Stomach (tissue), 8 donors: ENCODE measurements at regions not wholly inside any gene's neighbourhood (a gene's known extent, or its start where the extent isn't known, plus 50 kb on each side); places are given as distances from the start of the nearest gene placed in this dataset.

ENCODE experiments used
- DNase-seq, 2 donors: peaks; one replicate each; pipeline versions ENCODE4 v3.0.0 to v3.0.0-alpha.2; 2013 to 2019
- H3K27ac ChIP-seq, 5 donors: fragments of 200-600 bp in 4 of 5; sonication (generic) in 4 of 5; one replicate each; pipeline ENCODE4 v1.5.1; 2013 to 2019; ENCODE audit warnings: mild to moderate bottlenecking in 1 of 5, moderate library complexity in 1 of 5
- H3K27me3 ChIP-seq, 3 donors: fragments of 200-600 bp; sonication (generic); one replicate each; pipeline ENCODE4 v1.5.1; 2017 to 2019; ENCODE audit warnings: mixed run types in 1 of 3
- H3K36me3 ChIP-seq, 4 donors: fragments of 200-600 bp; sonication (generic); 1 replicate in 3 of 4; 2 replicates in 1 of 4; pipeline ENCODE4 v1.5.1; 2016 to 2019
- H3K4me1 ChIP-seq, 4 donors: fragments of 200-600 bp; sonication (generic); one replicate each; pipeline ENCODE4 v1.5.1; 2016 to 2019
- H3K4me3 ChIP-seq, 4 donors: fragments of 200-600 bp; sonication (generic) in 3 of 4; one replicate each; pipeline ENCODE4 v1.5.1; 2016 to 2019; ENCODE audit warnings: mild to moderate bottlenecking in 1 of 4
- H3K9me3 ChIP-seq, 4 donors: fragments of 200-600 bp; sonication (generic); one replicate each; pipeline ENCODE4 v1.5.1; 2016 to 2019
- CTCF ChIP-seq, 7 experiments: fragments of 450-650 bp in 4 of 7; fragments of 200-600 bp in 3 of 7; sonication (generic) in 3 of 7; IDR thresholded peaks; one replicate each; pipeline ENCODE4 v1.5.1; 2016 to 2019; ENCODE audit warnings: antibody characterized with exemption in 7 of 7, control low read depth in 2 of 7, mild to moderate bottlenecking in 1 of 7
- EP300 ChIP-seq: sonication (generic); formaldehyde crosslinking; IDR thresholded peaks from one replicate; pipeline ENCODE4 v1.6.1; 2017; ENCODE audit warnings: antibody characterized with exemption
- POLR2A ChIP-seq, 4 donors: fragments of 450-650 bp; IDR thresholded peaks; one replicate each; pipeline ENCODE4 v1.6.1; 2016; ENCODE audit warnings: antibody characterized with exemption in 4 of 4, control low read depth in 2 of 4, mild to moderate bottlenecking in 1 of 4, moderate library complexity in 1 of 4
- POLR2AphosphoS5 ChIP-seq, 3 donors: sonication (generic); formaldehyde crosslinking; IDR thresholded peaks; one replicate each; pipeline ENCODE4 v1.6.1; 2016; ENCODE audit warnings: antibody characterized with exemption in 3 of 3
- WGBS, 5 donors: extraction: QIAGEN DNeasy Blood & Tissue Kit in 3 of 5; methylation state at CpG; one replicate each; pipeline versions ENCODE4 v1.1.5 to v1.1.7; 2013 to 2018; 5-methylcytosine and 5-hydroxymethylcytosine counted together
- intact Hi-C: fragments of 100-400 bp; cut with DNase I; formaldehyde crosslinking; loops from one replicate; pipeline ENCODE4 v1.15.1; 2023; ENCODE audit warnings: low total_unique reads
- donor health status: healthy with polysubstance abuse.
- donor health status: Bipolar disorder and iron deficiency.
- donor health status: healthy.

DNA sequence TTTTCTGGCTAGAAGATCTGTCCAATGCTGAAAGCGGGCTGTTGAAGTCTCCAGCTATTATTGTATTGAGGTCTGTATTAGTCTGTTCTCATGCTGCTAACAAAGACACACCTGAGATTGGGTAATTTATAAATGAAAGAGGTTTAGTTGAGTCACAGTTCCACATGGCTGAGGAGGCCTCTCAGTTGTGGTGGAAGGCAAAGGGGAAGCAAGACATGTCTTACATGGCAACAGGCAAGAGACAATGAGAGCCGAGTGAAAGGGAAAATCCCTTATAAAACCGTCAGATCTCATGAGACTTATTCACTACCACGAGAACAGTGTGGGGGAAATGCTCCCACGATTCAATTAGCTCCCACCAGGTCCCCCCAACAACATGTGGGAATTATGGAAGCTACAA is 980.4 kb downstream of the SLITRK5 start:
- no peak for DNase-seq
- Histone ChIP-seq H3K4me3 (no peak overlapping the region), H3K27me3 (no peaks in the 10 kb centered on the region), H3K9me3 (peaks cover 0 to 12% (median 4%) of the 10 kb centered on the region in 4 donors), H3K27ac (no peak overlapping the region), H3K4me1 (no peaks in the 10 kb centered on the region), H3K36me3 (no peaks in the 10 kb centered on the region)
- intact Hi-C loops: no loop called here
- no peak for TF ChIP-seq EP300
- TF ChIP-seq POLR2AphosphoS5 (IDR thresholded peaks at IDR 0.05): no peak
- 84 to 91% (median 87%) methylated on average over 5 of the region's 5 CpGs for WGBS, 5 donors

DNA sequence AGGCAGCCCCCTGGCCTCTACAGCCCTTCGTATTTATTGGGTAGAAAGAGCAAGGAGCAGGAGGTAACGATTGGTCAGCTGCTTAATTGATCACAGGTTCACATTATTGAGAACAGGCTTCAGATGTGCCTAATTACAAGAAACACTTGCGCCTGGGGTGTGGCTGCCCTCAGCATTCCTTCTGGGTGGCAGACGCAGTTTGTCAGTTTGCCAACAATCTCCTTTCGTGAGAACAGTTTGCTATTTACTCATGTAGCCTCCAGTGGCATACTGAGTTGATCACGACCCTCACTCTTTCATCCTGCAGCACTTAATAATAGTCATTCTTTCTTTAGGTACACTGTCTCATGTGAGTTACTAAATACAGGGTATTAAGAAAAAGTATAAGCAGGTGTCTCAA is 985.6 kb downstream of the SLITRK5 start:
- peak in 1 of 2 donors; percentile 9 for DNase-seq
- no peak overlapping the region for H3K4me3 ChIP-seq
- 27 to 48% (median 45%) methylated on average over 6 of the region's 6 CpGs for WGBS, 5 donors
- TF ChIP-seq CTCF (IDR thresholded peaks at IDR 0.05) (no peak), POLR2A (IDR thresholded peaks at IDR 0.05) (no peak), POLR2AphosphoS5 (IDR thresholded peaks at IDR 0.05) (no peak), EP300 (no peak)
- peaks cover 0 to 8% (median 3%) of the 10 kb centered on the region in 4 donors for H3K9me3 ChIP-seq
- H3K27me3 ChIP-seq: no peaks in the 10 kb centered on the region
- H3K27ac ChIP-seq: no peak overlapping the region
- no peaks in the 10 kb centered on the region for H3K4me1 ChIP-seq
- H3K36me3 ChIP-seq: no peaks in the 10 kb centered on the region
- intact Hi-C loops: no loop called here

DNA sequence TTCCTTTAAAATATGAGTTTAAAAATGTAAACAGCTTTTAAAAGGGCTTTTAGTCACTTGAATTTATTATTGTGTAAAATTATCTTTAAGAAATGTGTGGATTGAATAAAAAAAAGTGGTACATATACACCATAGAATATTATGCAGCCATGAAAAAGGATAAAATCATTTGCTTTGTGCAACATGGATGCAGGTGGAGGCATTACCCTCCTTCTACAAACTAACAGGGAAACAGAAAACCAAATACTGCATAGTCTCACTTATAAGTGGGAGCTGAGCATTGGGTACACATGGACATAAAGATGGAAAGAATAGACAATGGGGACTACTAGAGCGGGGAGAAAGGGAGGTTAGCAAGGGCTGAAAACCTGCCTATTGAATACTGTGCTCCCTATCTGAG is 999.3 kb downstream of the SLITRK5 start:
- Histone ChIP-seq H3K27me3 (no peaks in the 10 kb centered on the region), H3K9me3 (peaks cover 0 to 4% (median 0%) of the 10 kb centered on the region in 4 donors), H3K4me3 (no peak overlapping the region), H3K27ac (no peak overlapping the region), H3K36me3 (no peaks in the 10 kb centered on the region), H3K4me1 (no peaks in the 10 kb centered on the region)
- WGBS, 5 donors: 81 to 95% (median 90%) methylated on average over 1 of the region's 1 CpG
- TF ChIP-seq POLR2AphosphoS5 (IDR thresholded peaks at IDR 0.05): no peak
- no peak for TF ChIP-seq CTCF (IDR thresholded peaks at IDR 0.05)
- TF ChIP-seq EP300: no peak
- no peak for TF ChIP-seq POLR2A (IDR thresholded peaks at IDR 0.05)
- no peak for DNase-seq
- intact Hi-C loops: no loop called here

DNA sequence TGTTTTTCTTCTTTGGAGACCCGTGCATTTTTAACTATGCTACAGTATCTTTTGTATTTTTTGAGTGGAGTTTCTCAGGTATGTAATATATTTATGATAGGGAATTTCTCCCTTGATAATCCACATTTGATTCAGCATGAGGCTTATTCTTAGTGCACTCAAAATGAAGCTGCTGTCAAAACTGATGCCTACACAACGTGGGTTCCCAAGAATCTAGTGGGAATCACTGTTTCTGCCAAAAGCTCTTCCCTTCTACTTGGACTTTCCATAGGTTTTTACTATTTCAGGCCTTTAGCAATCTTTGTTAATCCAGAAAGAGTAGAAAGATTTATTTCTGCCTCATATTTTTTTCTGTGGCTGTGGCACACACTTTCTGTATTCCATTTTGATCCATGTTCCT is 1003.7 kb downstream of the SLITRK5 start:
- Histone ChIP-seq H3K4me3 (no peak overlapping the region), H3K27ac (no peak overlapping the region), H3K9me3 (peaks cover 0 to 4% (median 0%) of the 10 kb centered on the region in 4 donors), H3K36me3 (no peaks in the 10 kb centered on the region), H3K27me3 (no peaks in the 10 kb centered on the region), H3K4me1 (no peaks in the 10 kb centered on the region)
- WGBS, 5 donors: 67 to 82% (median 70%) methylated on average over 2 of the region's 2 CpGs
- no peak for DNase-seq
- intact Hi-C loops: no loop called here
- TF ChIP-seq EP300: no peak
- no peak for TF ChIP-seq CTCF (IDR thresholded peaks at IDR 0.05)
- TF ChIP-seq POLR2A (IDR thresholded peaks at IDR 0.05): no peak
- no peak for TF ChIP-seq POLR2AphosphoS5 (IDR thresholded peaks at IDR 0.05)

DNA sequence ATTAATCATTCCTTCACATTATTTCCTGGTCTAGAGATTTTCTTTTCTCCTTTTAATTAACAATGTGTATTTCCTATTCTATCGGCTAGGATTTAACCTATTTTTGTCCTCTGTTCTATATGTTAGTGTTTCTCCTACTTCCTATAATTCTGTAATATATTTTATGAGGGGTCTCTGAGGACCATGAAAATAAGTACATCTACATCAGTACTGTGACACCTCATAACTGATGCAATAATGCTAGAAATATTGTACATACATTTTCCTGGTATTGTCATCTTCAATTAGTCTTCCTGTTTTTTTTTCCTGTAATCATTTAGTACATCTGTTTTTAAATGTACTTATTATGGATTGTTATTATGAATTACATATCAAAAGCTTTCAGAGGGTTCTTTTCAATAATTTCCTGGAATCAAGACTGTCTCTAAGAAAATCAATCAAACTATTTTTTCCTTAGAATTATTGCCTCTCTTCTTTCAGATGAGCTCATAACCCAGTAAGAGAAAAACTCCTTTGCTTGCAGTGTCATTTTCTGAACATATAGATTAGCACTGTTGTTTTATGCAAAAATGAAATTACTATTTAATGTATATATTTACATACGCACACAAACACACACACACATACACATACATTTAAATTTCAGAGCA is 1004.3 kb downstream of the SLITRK5 start:
- H3K27me3 ChIP-seq: no peaks in the 10 kb centered on the region
- H3K4me3 ChIP-seq: no peak overlapping the region
- TF ChIP-seq POLR2A (IDR thresholded peaks at IDR 0.05) (no peak), EP300 (no peak), POLR2AphosphoS5 (IDR thresholded peaks at IDR 0.05) (no peak), CTCF (IDR thresholded peaks at IDR 0.05) (no peak)
- no peak overlapping the region for H3K27ac ChIP-seq
- intact Hi-C loops: no loop called here
- 80 to 85% (median 83%) methylated on average over 2 of the region's 2 CpGs for WGBS, 5 donors
- H3K4me1 ChIP-seq: no peaks in the 10 kb centered on the region
- no peaks in the 10 kb centered on the region for H3K36me3 ChIP-seq
- peaks cover 0 to 3% (median 0%) of the 10 kb centered on the region in 4 donors for H3K9me3 ChIP-seq
- no peak for DNase-seq
